ENCODE measurements at regions not wholly inside any gene's neighbourhood (a gene's known extent, or its start where the extent isn't known, plus 50 kb on each side); places are given as distances from the start of the nearest gene placed in this dataset.

DNA sequence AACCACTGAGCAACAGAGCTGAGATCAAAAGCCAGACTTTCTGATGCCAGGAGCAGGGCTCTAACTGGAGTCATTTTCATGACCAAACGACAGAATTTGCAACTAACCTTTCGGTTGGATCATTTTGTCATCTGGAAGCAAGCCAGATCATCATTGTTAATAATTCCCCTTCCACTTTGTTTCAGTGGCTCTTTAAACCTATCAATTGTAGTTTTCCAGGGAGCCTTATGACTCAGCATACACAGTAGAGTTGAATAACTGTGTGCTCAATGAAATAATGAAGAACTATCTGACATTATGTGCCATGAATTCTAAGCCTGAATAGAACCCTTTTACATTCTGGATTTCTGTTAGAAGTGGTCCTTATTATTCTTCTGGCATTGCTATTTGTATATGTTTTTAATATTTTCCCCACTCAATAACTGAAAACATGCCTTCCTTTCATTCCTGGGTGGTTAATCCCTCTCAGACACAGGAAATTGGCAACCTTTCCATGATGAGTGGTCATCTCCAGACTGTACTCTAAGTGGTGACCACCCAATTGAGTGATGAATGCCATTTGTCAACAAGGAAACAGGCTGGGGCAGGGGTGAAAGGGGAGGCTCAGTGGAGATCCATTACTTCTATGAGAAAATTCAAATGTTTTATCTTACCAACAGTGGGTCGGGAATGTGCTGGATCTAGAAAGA lies 431.8 kb downstream of the BCOR start:
- Histone ChIP-seq H3K4me3 (no peak overlapping the region), H3K27ac (no peak overlapping the region), H3K36me3 (no peaks in the 10 kb centered on the region), H3K4me1 (no peaks in the 10 kb centered on the region), H3K27me3 (peaks cover 0 to 51% of the 10 kb centered on the region in 2 donors), H3K9me3 (no peaks in the 10 kb centered on the region)
- TF ChIP-seq POLR2AphosphoS5 (IDR thresholded peaks at IDR 0.05) (no peak), POLR2A (IDR thresholded peaks at IDR 0.05) (no peak)
- TF ChIP-seq, protein P1, sequence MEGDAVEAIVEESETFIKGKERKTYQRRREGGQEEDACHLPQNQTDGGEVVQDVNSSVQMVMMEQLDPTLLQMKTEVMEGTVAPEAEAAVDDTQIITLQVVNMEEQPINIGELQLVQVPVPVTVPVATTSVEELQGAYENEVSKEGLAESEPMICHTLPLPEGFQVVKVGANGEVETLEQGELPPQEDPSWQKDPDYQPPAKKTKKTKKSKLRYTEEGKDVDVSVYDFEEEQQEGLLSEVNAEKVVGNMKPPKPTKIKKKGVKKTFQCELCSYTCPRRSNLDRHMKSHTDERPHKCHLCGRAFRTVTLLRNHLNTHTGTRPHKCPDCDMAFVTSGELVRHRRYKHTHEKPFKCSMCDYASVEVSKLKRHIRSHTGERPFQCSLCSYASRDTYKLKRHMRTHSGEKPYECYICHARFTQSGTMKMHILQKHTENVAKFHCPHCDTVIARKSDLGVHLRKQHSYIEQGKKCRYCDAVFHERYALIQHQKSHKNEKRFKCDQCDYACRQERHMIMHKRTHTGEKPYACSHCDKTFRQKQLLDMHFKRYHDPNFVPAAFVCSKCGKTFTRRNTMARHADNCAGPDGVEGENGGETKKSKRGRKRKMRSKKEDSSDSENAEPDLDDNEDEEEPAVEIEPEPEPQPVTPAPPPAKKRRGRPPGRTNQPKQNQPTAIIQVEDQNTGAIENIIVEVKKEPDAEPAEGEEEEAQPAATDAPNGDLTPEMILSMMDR (IDR thresholded peaks at IDR 0.05) = no peak
- intact Hi-C loops (cut with DNase I; ENCODE audit: low total_unique reads) = no loop called here
- DNase-seq (ENCODE audit: low spot score in 2 of 2) = no peak

DNA sequence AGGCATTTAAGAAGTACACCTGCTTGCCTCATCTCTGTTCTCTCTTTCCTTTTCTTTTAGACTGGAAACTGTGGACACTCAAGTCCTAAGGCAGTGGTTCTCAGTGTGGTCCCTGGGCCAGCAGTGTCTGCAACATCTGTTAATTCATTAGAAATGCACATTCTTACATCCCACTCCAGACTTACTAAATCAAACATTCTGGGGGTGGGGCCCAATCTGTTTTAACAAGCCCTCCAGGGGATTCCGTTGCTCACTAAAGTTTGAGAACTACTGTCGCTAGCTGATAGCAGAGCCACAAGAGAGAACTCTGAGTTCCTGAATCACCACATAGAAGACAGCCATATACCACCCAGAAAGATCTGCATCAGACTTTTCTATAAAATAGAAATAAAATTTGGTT lies 430.6 kb downstream of the BCOR start:
- Histone ChIP-seq H3K36me3 (no peaks in the 10 kb centered on the region), H3K4me1 (no peaks in the 10 kb centered on the region), H3K27me3 (peaks cover 0 to 54% of the 10 kb centered on the region in 2 donors), H3K9me3 (no peaks in the 10 kb centered on the region), H3K4me3 (no peak overlapping the region), H3K27ac (no peak overlapping the region)
- no peak for DNase-seq (ENCODE audit: low spot score in 2 of 2)
- intact Hi-C loops (cut with DNase I; ENCODE audit: low total_unique reads) = no loop called here
- TF ChIP-seq, protein P1 (IDR thresholded peaks at IDR 0.05) = no peak
- TF ChIP-seq POLR2AphosphoS5 (IDR thresholded peaks at IDR 0.05) (no peak), POLR2A (IDR thresholded peaks at IDR 0.05) (no peak)

DNA sequence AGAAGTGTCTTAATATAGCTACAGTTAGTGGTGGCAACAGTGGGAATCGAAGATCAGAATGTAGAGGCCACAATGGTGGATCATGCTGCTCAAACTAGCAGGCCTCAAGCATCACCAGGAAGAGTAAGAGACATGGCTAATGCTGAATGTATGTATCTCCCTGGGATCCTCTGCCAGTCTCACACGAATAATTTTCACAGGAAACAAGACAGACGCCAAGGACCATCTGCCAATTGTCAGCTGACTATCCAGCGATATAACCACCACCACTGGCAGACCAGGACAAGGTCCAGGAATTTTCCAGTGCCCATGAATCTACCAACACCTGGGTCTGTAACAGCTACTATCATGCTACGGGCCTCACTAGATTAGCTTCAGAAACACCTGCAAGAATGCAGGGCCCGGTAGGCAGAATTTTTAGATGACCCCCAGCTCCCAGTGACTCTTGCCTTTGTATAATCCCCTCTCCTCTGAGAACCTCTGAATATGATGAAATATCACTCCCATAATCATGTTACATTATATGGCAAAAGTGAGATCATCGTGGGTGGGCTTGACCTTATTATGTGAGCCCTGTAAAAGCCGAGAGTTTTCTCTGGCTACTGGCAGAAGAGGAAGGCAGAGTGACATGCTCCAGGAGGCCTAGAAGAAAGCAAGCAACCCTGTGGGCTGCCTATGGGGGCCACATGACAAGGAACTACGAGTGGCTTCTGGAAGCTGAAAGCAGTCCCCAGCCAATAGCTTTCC lies 429.8 kb downstream of the BCOR start:
- Histone ChIP-seq H3K9me3 (no peaks in the 10 kb centered on the region), H3K36me3 (no peaks in the 10 kb centered on the region), H3K4me3 (no peak overlapping the region), H3K27ac (no peak overlapping the region), H3K27me3 (peaks cover 0 to 61% of the 10 kb centered on the region in 2 donors), H3K4me1 (no peaks in the 10 kb centered on the region)
- intact Hi-C loops (cut with DNase I; ENCODE audit: low total_unique reads) = no loop called here
- DNase-seq (ENCODE audit: low spot score in 2 of 2) = no peak
- TF ChIP-seq, protein P1 (IDR thresholded peaks at IDR 0.05) = no peak

DNA sequence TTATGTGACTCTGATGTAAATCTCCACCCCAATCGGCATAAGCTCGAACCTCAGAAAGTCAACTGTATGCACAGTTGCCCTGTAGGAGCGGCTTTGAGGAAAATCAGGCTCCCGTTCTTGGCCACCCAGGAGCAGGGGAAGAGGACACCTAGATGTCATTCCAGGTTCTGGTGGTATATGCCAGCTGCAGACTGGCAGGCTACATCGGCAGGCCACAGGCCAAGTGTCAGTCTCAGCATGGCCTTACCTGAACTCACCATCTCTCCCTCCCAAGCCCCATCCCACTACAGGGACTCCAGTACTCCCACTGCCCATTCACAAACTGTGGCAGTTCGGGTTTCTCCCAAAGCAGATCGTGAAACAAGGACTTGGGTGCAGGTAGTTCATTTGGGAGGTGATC lies 428.1 kb downstream of the BCOR start:
- no peak for DNase-seq (ENCODE audit: low spot score in 2 of 2)
- no peaks in the 10 kb centered on the region for H3K36me3 ChIP-seq

More for the DNA sequence above, 428.1 kb downstream of the BCOR start:
- intact Hi-C loops (cut with DNase I; ENCODE audit: low total_unique reads) = loop anchor here (2.0 kb wide), 1 partner anchor 41 kb away; no protein-coding TSS in a partner anchor
- TF ChIP-seq, protein P1 (IDR thresholded peaks at IDR 0.05) = no peak
- TF ChIP-seq POLR2A (IDR thresholded peaks at IDR 0.05) (no peak), POLR2AphosphoS5 (IDR thresholded peaks at IDR 0.05) (no peak)
- Histone ChIP-seq H3K4me1 (no peaks in the 10 kb centered on the region), H3K9me3 (no peaks in the 10 kb centered on the region), H3K27me3 (peaks cover 0 to 72% of the 10 kb centered on the region in 2 donors), H3K27ac (no peak overlapping the region), H3K4me3 (no peak overlapping the region)
